Activated naive CD4-positive, alpha-beta T cell treated with anti-CD3 and anti-CD28 coated beads, Interleukin-2, amount 50 U/mL, for 24 hours (primary cell): ENCODE measurements at regions not wholly inside any gene's neighbourhood (a gene's known extent, or its start where the extent isn't known, plus 50 kb on each side); places are given as distances from the start of the nearest gene placed in this dataset.

Experiments used
- H3K27ac Mint-ChIP-seq: one replicate; pipeline ENCODE4 v1.8.0; 2021; ENCODE audit warnings: mild to moderate bottlenecking, mixed read lengths
- H3K27me3 Mint-ChIP-seq: one replicate; pipeline ENCODE4 v1.8.0; 2021; ENCODE audit warnings: mixed read lengths
- H3K36me3 Mint-ChIP-seq: one replicate; pipeline ENCODE4 v1.8.0; 2021; ENCODE audit warnings: mixed read lengths
- H3K4me1 Mint-ChIP-seq: one replicate; pipeline ENCODE4 v1.8.0; 2021; ENCODE audit warnings: mixed read lengths
- H3K4me3 Mint-ChIP-seq: one replicate; pipeline ENCODE4 v1.8.0; 2021; ENCODE audit warnings: mild to moderate bottlenecking, mixed read lengths
- H3K9me3 Mint-ChIP-seq: one replicate; pipeline ENCODE4 v1.8.0; 2021; ENCODE audit warnings: mixed read lengths

- Mint-ChIP-seq H3K36me3 (no peaks in the 10 kb centered on the region), H3K27me3 (peaks cover 20% of the 10 kb centered on the region), H3K9me3 (no peaks in the 10 kb centered on the region), H3K4me3 (no peak overlapping the region), H3K4me1 (no peaks in the 10 kb centered on the region), H3K27ac (no peak overlapping the region)
Observed at GRCh38 chr6:40973304-40973703, 65.7 kb downstream of the UNC5CL start.

- H3K9me3 Mint-ChIP-seq: no peaks in the 10 kb centered on the region
- no peak overlapping the region for H3K4me3 Mint-ChIP-seq
- peaks cover 17% of the 10 kb centered on the region for H3K27me3 Mint-ChIP-seq
- no peaks in the 10 kb centered on the region for H3K4me1 Mint-ChIP-seq
- H3K36me3 Mint-ChIP-seq: no peaks in the 10 kb centered on the region
- no peak overlapping the region for H3K27ac Mint-ChIP-seq
Observed at GRCh38 chr6:40972814-40973213, 66.2 kb downstream of the UNC5CL start.

GRCh38 chr6:40972190-40972589 is 66.8 kb downstream of the UNC5CL start:
- Mint-ChIP-seq H3K27ac (no peak overlapping the region), H3K9me3 (no peaks in the 10 kb centered on the region), H3K4me1 (no peaks in the 10 kb centered on the region), H3K4me3 (no peak overlapping the region), H3K27me3 (peaks cover 14% of the 10 kb centered on the region), H3K36me3 (no peaks in the 10 kb centered on the region)

- H3K4me1 Mint-ChIP-seq: no peaks in the 10 kb centered on the region
- H3K36me3 Mint-ChIP-seq: no peaks in the 10 kb centered on the region
- H3K27me3 Mint-ChIP-seq: no peaks in the 10 kb centered on the region
- no peak overlapping the region for H3K27ac Mint-ChIP-seq
- H3K9me3 Mint-ChIP-seq: no peaks in the 10 kb centered on the region
- no peak overlapping the region for H3K4me3 Mint-ChIP-seq
Observed at GRCh38 chr6:40968620-40969164, 70.3 kb downstream of the UNC5CL start.

- H3K4me3 Mint-ChIP-seq: no peak overlapping the region
- no peaks in the 10 kb centered on the region for H3K36me3 Mint-ChIP-seq
- H3K27me3 Mint-ChIP-seq: no peaks in the 10 kb centered on the region
Observed at GRCh38 chr6:40966860-40967259, 72.2 kb downstream of the UNC5CL start.

GRCh38 chr6:40965046-40965445 is 74.0 kb downstream of the UNC5CL start:
- Mint-ChIP-seq H3K27ac (no peak overlapping the region), H3K4me3 (no peak overlapping the region), H3K36me3 (no peaks in the 10 kb centered on the region), H3K4me1 (no peaks in the 10 kb centered on the region), H3K27me3 (no peaks in the 10 kb centered on the region), H3K9me3 (no peaks in the 10 kb centered on the region)

More at GRCh38 chr6:40966860-40967259, 72.2 kb downstream of the UNC5CL start:
- no peaks in the 10 kb centered on the region for H3K4me1 Mint-ChIP-seq
- H3K27ac Mint-ChIP-seq: no peak overlapping the region
- H3K9me3 Mint-ChIP-seq: no peaks in the 10 kb centered on the region

- Mint-ChIP-seq H3K4me1 (no peaks in the 10 kb centered on the region), H3K4me3 (no peak overlapping the region), H3K9me3 (no peaks in the 10 kb centered on the region), H3K27ac (no peak overlapping the region), H3K36me3 (no peaks in the 10 kb centered on the region), H3K27me3 (no peaks in the 10 kb centered on the region)
Observed at GRCh38 chr6:40963019-40963418, 76.0 kb downstream of the UNC5CL start.

- Mint-ChIP-seq H3K4me3 (no peak overlapping the region), H3K9me3 (no peaks in the 10 kb centered on the region), H3K36me3 (no peaks in the 10 kb centered on the region), H3K27me3 (no peaks in the 10 kb centered on the region), H3K27ac (no peak overlapping the region), H3K4me1 (no peaks in the 10 kb centered on the region)
Observed at GRCh38 chr6:40962241-40962640, 76.8 kb downstream of the UNC5CL start.

GRCh38 chr6:40961831-40962230 is 77.2 kb downstream of the UNC5CL start:
- H3K36me3 Mint-ChIP-seq: no peaks in the 10 kb centered on the region
- no peaks in the 10 kb centered on the region for H3K9me3 Mint-ChIP-seq
- H3K4me3 Mint-ChIP-seq: no peak overlapping the region
- H3K27me3 Mint-ChIP-seq: no peaks in the 10 kb centered on the region
- H3K27ac Mint-ChIP-seq: no peak overlapping the region
- no peaks in the 10 kb centered on the region for H3K4me1 Mint-ChIP-seq

- Mint-ChIP-seq H3K27me3 (no peaks in the 10 kb centered on the region), H3K9me3 (no peaks in the 10 kb centered on the region), H3K27ac (no peak overlapping the region), H3K4me1 (no peaks in the 10 kb centered on the region), H3K36me3 (no peaks in the 10 kb centered on the region), H3K4me3 (no peak overlapping the region)
Observed at GRCh38 chr6:40960742-40961430, 78.1 kb downstream of the UNC5CL start.

GRCh38 chr6:40959781-40960327 is 79.2 kb downstream of the UNC5CL start:
- Mint-ChIP-seq H3K27ac (no peak overlapping the region), H3K9me3 (no peaks in the 10 kb centered on the region), H3K4me1 (no peaks in the 10 kb centered on the region), H3K27me3 (no peaks in the 10 kb centered on the region), H3K4me3 (no peak overlapping the region), H3K36me3 (no peaks in the 10 kb centered on the region)

- Mint-ChIP-seq H3K9me3 (no peaks in the 10 kb centered on the region), H3K27ac (no peak overlapping the region), H3K36me3 (no peaks in the 10 kb centered on the region), H3K27me3 (no peaks in the 10 kb centered on the region), H3K4me3 (no peak overlapping the region), H3K4me1 (no peaks in the 10 kb centered on the region)
Observed at GRCh38 chr6:40958738-40959137, 80.3 kb downstream of the UNC5CL start.

GRCh38 chr6:40957616-40958492 is 81.2 kb downstream of the UNC5CL start:
- no peaks in the 10 kb centered on the region for H3K36me3 Mint-ChIP-seq
- no peaks in the 10 kb centered on the region for H3K27me3 Mint-ChIP-seq
- H3K27ac Mint-ChIP-seq: no peak overlapping the region
- H3K4me3 Mint-ChIP-seq: no peak overlapping the region
- no peaks in the 10 kb centered on the region for H3K4me1 Mint-ChIP-seq
- no peaks in the 10 kb centered on the region for H3K9me3 Mint-ChIP-seq

GRCh38 chr6:40956936-40957335 is 82.1 kb downstream of the UNC5CL start:
- no peaks in the 10 kb centered on the region for H3K27me3 Mint-ChIP-seq
- no peaks in the 10 kb centered on the region for H3K36me3 Mint-ChIP-seq
- no peaks in the 10 kb centered on the region for H3K9me3 Mint-ChIP-seq
- no peaks in the 10 kb centered on the region for H3K4me1 Mint-ChIP-seq
- H3K27ac Mint-ChIP-seq: no peak overlapping the region
- no peak overlapping the region for H3K4me3 Mint-ChIP-seq

- H3K36me3 Mint-ChIP-seq: no peaks in the 10 kb centered on the region
- no peaks in the 10 kb centered on the region for H3K4me1 Mint-ChIP-seq
- no peak overlapping the region for H3K4me3 Mint-ChIP-seq
- H3K27ac Mint-ChIP-seq: no peak overlapping the region
- H3K27me3 Mint-ChIP-seq: peaks cover 3% of the 10 kb centered on the region
- no peaks in the 10 kb centered on the region for H3K9me3 Mint-ChIP-seq
Observed at GRCh38 chr6:40955178-40955545, 83.9 kb downstream of the UNC5CL start.
